ENCODE measurements at regions not wholly inside any gene's neighbourhood (a gene's known extent, or its start where the extent isn't known, plus 50 kb on each side); places are given as distances from the start of the nearest gene placed in this dataset.

GRCh38 chr19:32104850-32105235, 240.6 kb upstream of the ZNF507 start:
- Histone ChIP-seq H3K27ac (ENCODE audit: low read length) (no peak overlapping the region), H3K4me3 (ENCODE audit: low read length) (no peak overlapping the region), H3K4me1 (ENCODE audit: control insufficient read depth, insufficient read depth, low read length) (no peaks in the 10 kb centered on the region), H3K36me3 (ENCODE audit: control insufficient read depth, insufficient read depth, low read length) (no peaks in the 10 kb centered on the region), H3K9me3 (ENCODE audit: control insufficient read depth, insufficient read depth, low read length) (no peaks in the 10 kb centered on the region), H3K27me3 (ENCODE audit: control insufficient read depth, insufficient read depth, low read length) (no peaks in the 10 kb centered on the region)
- no peak for DNase-seq (ENCODE audit: low read depth, low spot score)
- no CpG with 5 or more reads among the region's 8 CpGs for WGBS (ENCODE audit: insufficient coverage, insufficient read length)

GRCh38 chr19:32105527-32106310, 239.7 kb upstream of the ZNF507 start:
- no CpG with 5 or more reads among the region's 16 CpGs for WGBS (ENCODE audit: insufficient coverage, insufficient read length)
- H3K9me3 ChIP-seq (ENCODE audit: control insufficient read depth, insufficient read depth, low read length): no peaks in the 10 kb centered on the region
- H3K4me1 ChIP-seq (ENCODE audit: control insufficient read depth, insufficient read depth, low read length): no peaks in the 10 kb centered on the region
- no peaks in the 10 kb centered on the region for H3K27me3 ChIP-seq (ENCODE audit: control insufficient read depth, insufficient read depth, low read length)
- H3K4me3 ChIP-seq (ENCODE audit: low read length): no peak overlapping the region
- no peaks in the 10 kb centered on the region for H3K36me3 ChIP-seq (ENCODE audit: control insufficient read depth, insufficient read depth, low read length)
- no peak for DNase-seq (ENCODE audit: low read depth, low spot score)
- no peak overlapping the region for H3K27ac ChIP-seq (ENCODE audit: low read length)

GRCh38 chr19:32122258-32122657, 223.2 kb upstream of the ZNF507 start:
- no CpG with 5 or more reads among the region's 4 CpGs for WGBS (ENCODE audit: insufficient coverage, insufficient read length)
- 0 out of 2 replicates have a peak, but pooled peaks cover 1% of the 10 kb centered on the region for H3K9me3 ChIP-seq (ENCODE audit: control insufficient read depth, insufficient read depth, low read length)
- no peaks in the 10 kb centered on the region for H3K27me3 ChIP-seq (ENCODE audit: control insufficient read depth, insufficient read depth, low read length)
- no peak overlapping the region for H3K4me3 ChIP-seq (ENCODE audit: low read length)
- no peaks in the 10 kb centered on the region; the same call in 1 of the 2 replicates for H3K4me1 ChIP-seq (ENCODE audit: control insufficient read depth, insufficient read depth, low read length)
- DNase-seq (ENCODE audit: low read depth, low spot score): no peak
- no peak overlapping the region for H3K27ac ChIP-seq (ENCODE audit: low read length)
- H3K36me3 ChIP-seq (ENCODE audit: control insufficient read depth, insufficient read depth, low read length): no peaks in the 10 kb centered on the region

- Histone ChIP-seq H3K4me3 (ENCODE audit: low read length) (no peak overlapping the region), H3K27me3 (ENCODE audit: control insufficient read depth, insufficient read depth, low read length) (no peaks in the 10 kb centered on the region), H3K27ac (ENCODE audit: low read length) (no peak overlapping the region), H3K9me3 (ENCODE audit: control insufficient read depth, insufficient read depth, low read length) (0 out of 2 replicates have a peak, but pooled peaks cover 1% of the 10 kb centered on the region), H3K36me3 (ENCODE audit: control insufficient read depth, insufficient read depth, low read length) (no peaks in the 10 kb centered on the region), H3K4me1 (ENCODE audit: control insufficient read depth, insufficient read depth, low read length) (no peaks in the 10 kb centered on the region; the same call in 1 of the 2 replicates)
- no CpG with 5 or more reads among the region's 11 CpGs for WGBS (ENCODE audit: insufficient coverage, insufficient read length)
- no peak for DNase-seq (ENCODE audit: low read depth, low spot score)
Observed at GRCh38 chr19:32123355-32123940, 222.0 kb upstream of the ZNF507 start.

GRCh38 chr19:32124585-32124984, 220.8 kb upstream of the ZNF507 start:
- no peak for DNase-seq (ENCODE audit: low read depth, low spot score)
- no peak overlapping the region for H3K4me3 ChIP-seq (ENCODE audit: low read length)
- 0 out of 2 replicates have a peak, but pooled peaks cover 1% of the 10 kb centered on the region for H3K9me3 ChIP-seq (ENCODE audit: control insufficient read depth, insufficient read depth, low read length)
- no peaks in the 10 kb centered on the region for H3K36me3 ChIP-seq (ENCODE audit: control insufficient read depth, insufficient read depth, low read length)
- H3K4me1 ChIP-seq (ENCODE audit: control insufficient read depth, insufficient read depth, low read length): no peaks in the 10 kb centered on the region; the same call in 1 of the 2 replicates
- no peaks in the 10 kb centered on the region for H3K27me3 ChIP-seq (ENCODE audit: control insufficient read depth, insufficient read depth, low read length)
- no peak overlapping the region for H3K27ac ChIP-seq (ENCODE audit: low read length)
- WGBS (ENCODE audit: insufficient coverage, insufficient read length): no CpG with 5 or more reads among the region's 10 CpGs

- Histone ChIP-seq H3K36me3 (ENCODE audit: control insufficient read depth, insufficient read depth, low read length) (no peaks in the 10 kb centered on the region), H3K4me3 (ENCODE audit: low read length) (no peak overlapping the region), H3K4me1 (ENCODE audit: control insufficient read depth, insufficient read depth, low read length) (no peaks in the 10 kb centered on the region; the same call in 1 of the 2 replicates), H3K27me3 (ENCODE audit: control insufficient read depth, insufficient read depth, low read length) (no peaks in the 10 kb centered on the region), H3K9me3 (ENCODE audit: control insufficient read depth, insufficient read depth, low read length) (no peaks in the 10 kb centered on the region), H3K27ac (ENCODE audit: low read length) (no peak overlapping the region)
- no peak for DNase-seq (ENCODE audit: low read depth, low spot score)
- no CpG with 5 or more reads among the region's 10 CpGs for WGBS (ENCODE audit: insufficient coverage, insufficient read length)
Observed at GRCh38 chr19:32129141-32129540, 216.3 kb upstream of the ZNF507 start.

GRCh38 chr19:32130332-32130731, 215.1 kb upstream of the ZNF507 start:
- H3K4me3 ChIP-seq (ENCODE audit: low read length): no peak overlapping the region
- WGBS (ENCODE audit: insufficient coverage, insufficient read length): no CpG with 5 or more reads among the region's 6 CpGs
- DNase-seq (ENCODE audit: low read depth, low spot score): no peak
- H3K36me3 ChIP-seq (ENCODE audit: control insufficient read depth, insufficient read depth, low read length): no peaks in the 10 kb centered on the region
- H3K4me1 ChIP-seq (ENCODE audit: control insufficient read depth, insufficient read depth, low read length): no peaks in the 10 kb centered on the region
- H3K27ac ChIP-seq (ENCODE audit: low read length): no peak overlapping the region
- no peaks in the 10 kb centered on the region for H3K27me3 ChIP-seq (ENCODE audit: control insufficient read depth, insufficient read depth, low read length)
- no peaks in the 10 kb centered on the region for H3K9me3 ChIP-seq (ENCODE audit: control insufficient read depth, insufficient read depth, low read length)

- H3K27ac ChIP-seq (ENCODE audit: low read length): no peak overlapping the region
- no peak overlapping the region for H3K4me3 ChIP-seq (ENCODE audit: low read length)
- no peaks in the 10 kb centered on the region for H3K4me1 ChIP-seq (ENCODE audit: control insufficient read depth, insufficient read depth, low read length)
- no peaks in the 10 kb centered on the region for H3K9me3 ChIP-seq (ENCODE audit: control insufficient read depth, insufficient read depth, low read length)
- no peak for DNase-seq (ENCODE audit: low read depth, low spot score)
- no peaks in the 10 kb centered on the region for H3K36me3 ChIP-seq (ENCODE audit: control insufficient read depth, insufficient read depth, low read length)
- WGBS (ENCODE audit: insufficient coverage, insufficient read length): no CpG with 5 or more reads among the region's 8 CpGs
- no peaks in the 10 kb centered on the region for H3K27me3 ChIP-seq (ENCODE audit: control insufficient read depth, insufficient read depth, low read length)
Observed at GRCh38 chr19:32131005-32131404, 214.4 kb upstream of the ZNF507 start.

GRCh38 chr19:32138416-32138815, 207.0 kb upstream of the ZNF507 start:
- H3K4me1 ChIP-seq (ENCODE audit: control insufficient read depth, insufficient read depth, low read length): no peaks in the 10 kb centered on the region
- H3K27me3 ChIP-seq (ENCODE audit: control insufficient read depth, insufficient read depth, low read length): no peaks in the 10 kb centered on the region
- no peaks in the 10 kb centered on the region for H3K9me3 ChIP-seq (ENCODE audit: control insufficient read depth, insufficient read depth, low read length)
- H3K27ac ChIP-seq (ENCODE audit: low read length): no peak overlapping the region
- H3K4me3 ChIP-seq (ENCODE audit: low read length): no peak overlapping the region
- DNase-seq (ENCODE audit: low read depth, low spot score): no peak
- no peaks in the 10 kb centered on the region for H3K36me3 ChIP-seq (ENCODE audit: control insufficient read depth, insufficient read depth, low read length)
- WGBS (ENCODE audit: insufficient coverage, insufficient read length): no CpG with 5 or more reads among the region's 5 CpGs

GRCh38 chr19:32141840-32142511, 203.4 kb upstream of the ZNF507 start:
- H3K36me3 ChIP-seq (ENCODE audit: control insufficient read depth, insufficient read depth, low read length): no peaks in the 10 kb centered on the region
- H3K4me1 ChIP-seq (ENCODE audit: control insufficient read depth, insufficient read depth, low read length): no peaks in the 10 kb centered on the region
- WGBS (ENCODE audit: insufficient coverage, insufficient read length): no CpG with 5 or more reads among the region's 7 CpGs
- no peak for DNase-seq (ENCODE audit: low read depth, low spot score)
- H3K9me3 ChIP-seq (ENCODE audit: control insufficient read depth, insufficient read depth, low read length): no peaks in the 10 kb centered on the region
- no peaks in the 10 kb centered on the region for H3K27me3 ChIP-seq (ENCODE audit: control insufficient read depth, insufficient read depth, low read length)
- no peak overlapping the region for H3K4me3 ChIP-seq (ENCODE audit: low read length)
- no peak overlapping the region for H3K27ac ChIP-seq (ENCODE audit: low read length)

Measured in iPS DF 6.9 (cell line).